AG09309 (cell line): ENCODE measurements at regions not wholly inside any gene's neighbourhood (a gene's known extent, or its start where the extent isn't known, plus 50 kb on each side); places are given as distances from the start of the nearest gene placed in this dataset.
"Not testable (repeated sequence)": the region's sequence is repeated elsewhere in the genome, so short reads cannot be mapped to it uniquely, and the experiment has no call there.

ENCODE experiments used
- DNase-seq: peaks from one replicate; pipeline ENCODE4 v3.0.0-alpha.2; 2010; ENCODE audit warnings: low read depth
- H3K4me3 ChIP-seq: 2 replicates; pipeline ENCODE4 v1.5.1; 2011; ENCODE audit warnings: mild to moderate bottlenecking, low read depth, low read length, moderate library complexity; ENCODE audit not compliant: control insufficient read depth
- CTCF ChIP-seq: IDR thresholded peaks from 2 replicates; pipeline ENCODE4 v1.5.1; 2011; ENCODE audit warnings: mild to moderate bottlenecking, low read depth, low read length, inconsistent platforms; ENCODE audit not compliant: insufficient read depth, control insufficient read depth; ENCODE audit errors: missing control alignments

GRCh38 chr20:5463007-5463686, 146.4 kb upstream of the PROKR2 start:
- TF ChIP-seq CTCF: no peak
- no peak for DNase-seq

GRCh38 chr20:5453745-5454144, 137.0 kb upstream of the PROKR2 start:
- not testable (repeated sequence) for DNase-seq, H3K4me3 ChIP-seq

More at GRCh38 chr20:5463007-5463686, 146.4 kb upstream of the PROKR2 start:
- no peak overlapping the region for H3K4me3 ChIP-seq

- DNase-seq, H3K4me3 ChIP-seq: not testable (repeated sequence)
Measured at GRCh38 chr20:5453316-5453715, 136.6 kb upstream of the PROKR2 start.

- not testable (repeated sequence) for H3K4me3 ChIP-seq, DNase-seq
Measured at GRCh38 chr20:5452691-5453090, 135.9 kb upstream of the PROKR2 start.

- not testable (repeated sequence) for H3K4me3 ChIP-seq, DNase-seq
Measured at GRCh38 chr20:5452286-5452685, 135.5 kb upstream of the PROKR2 start.

- DNase-seq: no peak
- no peak overlapping the region for H3K4me3 ChIP-seq
- TF ChIP-seq CTCF: no peak
Measured at GRCh38 chr20:5451643-5452210, 135.0 kb upstream of the PROKR2 start.

- DNase-seq: no peak
- H3K4me3 ChIP-seq: no peak overlapping the region
- TF ChIP-seq CTCF: peak; percentile 67
Measured at GRCh38 chr20:5448449-5449118, 131.8 kb upstream of the PROKR2 start.

GRCh38 chr20:5447188-5447587, 130.4 kb upstream of the PROKR2 start:
- no peak for TF ChIP-seq CTCF
- no peak overlapping the region for H3K4me3 ChIP-seq
- DNase-seq: no peak

- TF ChIP-seq CTCF: no peak
- H3K4me3 ChIP-seq: no peak overlapping the region
- DNase-seq: no peak
Measured at GRCh38 chr20:5445611-5446010, 128.9 kb upstream of the PROKR2 start.
